ENCODE measurements at regions not wholly inside any gene's neighbourhood (a gene's known extent, or its start where the extent isn't known, plus 50 kb on each side); places are given as distances from the start of the nearest gene placed in this dataset.
A peak's percentile ranks its signal among the peaks of the same experiment; 100 is the strongest.

DNA sequence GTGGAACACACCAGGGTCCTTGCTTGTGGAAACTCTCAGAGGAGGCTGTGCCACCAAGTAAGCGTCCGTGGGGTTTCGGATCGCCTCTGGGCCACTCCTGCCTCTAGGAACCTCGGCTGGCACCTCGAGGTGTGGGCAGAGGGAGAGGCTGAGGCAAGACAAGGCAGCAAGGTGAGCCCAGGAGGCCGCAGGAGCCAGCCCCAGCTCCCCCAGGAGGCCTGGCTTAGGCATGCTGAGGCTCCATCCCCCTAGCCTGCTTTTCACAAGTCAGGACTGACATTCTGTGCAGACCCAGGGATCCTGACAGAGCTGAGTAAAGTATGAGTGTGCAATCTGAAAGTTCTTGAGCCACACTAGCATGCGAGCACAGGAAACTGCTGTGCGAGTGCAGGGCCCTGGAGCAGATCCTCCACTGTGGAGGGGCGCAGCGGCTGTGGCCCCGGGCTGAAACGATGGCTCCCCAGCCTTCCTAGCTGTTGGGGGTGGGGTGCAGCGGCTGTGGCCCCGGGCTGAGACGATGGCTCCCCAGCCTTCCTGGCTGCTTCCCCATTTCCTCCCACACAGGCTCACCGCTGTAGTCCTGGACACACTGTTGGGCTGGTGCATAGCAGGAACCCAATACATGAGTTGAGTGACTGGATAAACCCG, 75.2 kb upstream of the CD93 start:
- Histone ChIP-seq H3K79me2 (ENCODE audit: insufficient read depth, low read depth) (no peaks in the 10 kb centered on the region), H3K9ac (no peak overlapping the region), H3K4me1 (ENCODE audit: low read depth, poor library complexity, severe bottlenecking) (peaks cover 6% of the 10 kb centered on the region), H3K4me3 (IDR thresholded peaks at IDR 0.05; ENCODE audit: insufficient read depth, low read depth, low read length) (no peak overlapping the region), H3K27me3 (ENCODE audit: insufficient read depth, low read depth) (no peaks in the 10 kb centered on the region), H4K20me1 (ENCODE audit: insufficient read depth) (no peaks in the 10 kb centered on the region), H3K27ac (no peak overlapping the region), H3K36me3 (ENCODE audit: insufficient read depth) (no peaks in the 10 kb centered on the region), H2AFZ (ENCODE audit: low read depth) (no peak overlapping the region), H3K4me2 (no peak overlapping the region)
- no peak for TF ChIP-seq CTCF (conservative IDR thresholded peaks at IDR 0.05; ENCODE audit: low read depth, low read length)

DNA sequence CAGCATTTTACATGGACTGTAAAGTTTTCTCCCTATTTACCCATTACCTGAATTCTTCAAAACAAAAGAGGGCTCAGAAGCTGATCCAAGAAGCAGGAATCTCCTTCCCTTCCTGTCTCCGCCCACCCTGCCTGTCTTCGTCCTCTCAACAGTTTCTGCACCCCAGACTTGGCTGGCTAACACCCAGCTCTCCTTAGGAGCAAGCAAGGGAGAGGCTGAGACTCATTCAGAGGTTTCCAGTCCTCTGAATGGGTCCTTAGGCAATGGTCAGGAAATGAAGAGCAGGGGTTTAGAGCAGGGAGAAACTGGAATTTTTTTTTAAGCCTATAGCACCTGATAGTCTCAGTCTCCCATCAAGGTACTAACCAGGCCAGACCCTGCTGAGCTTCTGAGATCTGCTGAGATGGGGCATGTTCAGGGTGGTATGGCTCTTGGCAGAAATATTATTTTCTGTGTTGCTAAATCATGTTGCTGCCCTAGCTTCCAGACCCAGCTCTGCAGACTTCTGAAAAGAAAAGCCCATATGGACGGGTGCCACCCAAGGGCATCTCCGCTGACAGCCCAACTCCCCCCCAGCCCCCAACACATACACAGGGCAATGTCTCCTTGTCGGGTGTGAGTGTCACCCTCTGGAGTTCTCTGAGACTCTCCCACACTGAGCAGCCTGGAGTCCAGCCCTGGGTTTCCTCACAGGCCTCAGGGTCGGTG, 74.6 kb upstream of the CD93 start:
- Histone ChIP-seq H3K36me3 (ENCODE audit: insufficient read depth) (no peaks in the 10 kb centered on the region), H2AFZ (ENCODE audit: low read depth) (no peak overlapping the region), H3K79me2 (ENCODE audit: insufficient read depth, low read depth) (no peaks in the 10 kb centered on the region), H3K4me3 (IDR thresholded peaks at IDR 0.05; ENCODE audit: insufficient read depth, low read depth, low read length) (no peak overlapping the region), H3K27me3 (ENCODE audit: insufficient read depth, low read depth) (no peaks in the 10 kb centered on the region), H4K20me1 (ENCODE audit: insufficient read depth) (no peaks in the 10 kb centered on the region), H3K9ac (no peak overlapping the region), H3K4me2 (no peak overlapping the region), H3K27ac (no peak overlapping the region), H3K4me1 (ENCODE audit: low read depth, poor library complexity, severe bottlenecking) (peaks cover 6% of the 10 kb centered on the region)
- TF ChIP-seq CTCF (conservative IDR thresholded peaks at IDR 0.05; ENCODE audit: low read depth, low read length), result no peak

DNA sequence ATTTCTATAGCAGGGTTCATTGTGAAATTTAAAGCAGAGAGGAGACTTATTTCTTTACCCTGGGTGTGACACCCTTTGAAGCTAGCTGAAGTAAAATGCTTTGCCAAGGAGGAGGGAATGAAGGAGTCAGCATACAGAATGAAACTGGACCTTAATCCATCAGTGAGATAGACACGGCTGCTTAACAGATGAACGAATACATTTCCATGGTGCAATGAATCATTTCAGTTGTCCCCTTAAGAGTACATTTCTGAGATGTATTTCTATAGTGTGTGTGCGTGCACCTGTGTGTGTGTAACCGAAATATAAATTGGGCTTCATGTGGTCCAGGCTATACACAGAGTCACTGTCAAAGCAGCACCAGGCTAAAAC, 73.8 kb upstream of the CD93 start:
- no peak overlapping the region for H3K9ac ChIP-seq

GRCh38 chr20:23159256-23159946, 73.3 kb upstream of the CD93 start:
- H3K4me3 ChIP-seq (IDR thresholded peaks at IDR 0.05; ENCODE audit: insufficient read depth, low read depth, low read length), result no peak overlapping the region
- H3K36me3 ChIP-seq (ENCODE audit: insufficient read depth), result no peaks in the 10 kb centered on the region
- H4K20me1 ChIP-seq (ENCODE audit: insufficient read depth), result no peaks in the 10 kb centered on the region
- H3K4me2 ChIP-seq, result 0 out of 2 replicates have a peak overlapping the region, but pooled peaks have one; percentile 1
- no peaks in the 10 kb centered on the region for H3K27me3 ChIP-seq (ENCODE audit: insufficient read depth, low read depth)
- no peak overlapping the region for H3K9ac ChIP-seq
- H3K79me2 ChIP-seq (ENCODE audit: insufficient read depth, low read depth), result no peaks in the 10 kb centered on the region
- no peak for TF ChIP-seq CTCF (conservative IDR thresholded peaks at IDR 0.05; ENCODE audit: low read depth, low read length)
- no peak overlapping the region for H3K27ac ChIP-seq
- peaks cover 6% of the 10 kb centered on the region for H3K4me1 ChIP-seq (ENCODE audit: low read depth, poor library complexity, severe bottlenecking)
- H2AFZ ChIP-seq (ENCODE audit: low read depth), result no peak overlapping the region

More for the DNA sequence above, 73.8 kb upstream of the CD93 start:
- Histone ChIP-seq H2AFZ (ENCODE audit: low read depth) (no peak overlapping the region), H4K20me1 (ENCODE audit: insufficient read depth) (no peaks in the 10 kb centered on the region), H3K27me3 (ENCODE audit: insufficient read depth, low read depth) (no peaks in the 10 kb centered on the region), H3K4me3 (IDR thresholded peaks at IDR 0.05; ENCODE audit: insufficient read depth, low read depth, low read length) (no peak overlapping the region), H3K4me2 (peak overlapping the region; percentile 1; the same call in 1 of the 2 replicates), H3K4me1 (ENCODE audit: low read depth, poor library complexity, severe bottlenecking) (peaks cover 6% of the 10 kb centered on the region), H3K79me2 (ENCODE audit: insufficient read depth, low read depth) (no peaks in the 10 kb centered on the region), H3K27ac (no peak overlapping the region), H3K36me3 (ENCODE audit: insufficient read depth) (no peaks in the 10 kb centered on the region)
- TF ChIP-seq CTCF (conservative IDR thresholded peaks at IDR 0.05; ENCODE audit: low read depth, low read length), result no peak

All from KMS-11 (cell line).